ENCODE measurements at regions not wholly inside any gene's neighbourhood (a gene's known extent, or its start where the extent isn't known, plus 50 kb on each side); places are given as distances from the start of the nearest gene placed in this dataset.

- no peak overlapping the region for H3K4me3 ChIP-seq (ENCODE audit: low read depth, poor library complexity, severe bottlenecking)
- TF ChIP-seq CTCF (IDR thresholded peaks at IDR 0.05) (no peak), POLR2A (IDR thresholded peaks at IDR 0.05) (no peak)
- WGBS, 2 donors, result 88 to 89% methylated on average over 1 of the region's 1 CpG
- intact Hi-C loops (cut with DNase I; ENCODE audit: low total_unique reads), result no loop called here
- no peak for DNase-seq (ENCODE audit: low spot score in 2 of 2)
These were observed 569.1 kb downstream of the PDCD6IP start for GRCh38 chr3:34367521-34367920.

DNA sequence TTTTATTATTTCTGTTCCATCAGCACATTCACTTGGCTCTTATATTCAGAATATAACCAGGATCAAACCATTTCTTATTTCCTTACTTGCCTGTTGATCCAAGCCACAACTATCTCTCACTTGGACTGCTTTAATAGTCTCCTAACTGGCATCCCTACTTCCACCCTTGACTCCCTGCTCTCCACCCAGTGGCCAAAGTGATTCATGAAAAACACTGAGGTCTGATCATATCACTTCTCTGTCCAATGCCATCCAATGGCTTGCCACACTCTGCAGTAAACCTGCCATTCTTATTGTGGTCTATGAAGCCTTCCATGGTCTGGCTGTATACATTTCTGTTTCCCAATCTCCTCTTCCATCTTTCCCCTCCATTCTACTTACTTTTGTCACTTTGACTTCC lies 576.1 kb downstream of the PDCD6IP start:
- TF ChIP-seq POLR2A (IDR thresholded peaks at IDR 0.05) (no peak), CTCF (IDR thresholded peaks at IDR 0.05) (no peak)
- H3K4me3 ChIP-seq (ENCODE audit: low read depth, poor library complexity, severe bottlenecking), result no peak overlapping the region
- intact Hi-C loops (cut with DNase I; ENCODE audit: low total_unique reads), result no loop called here
- no peak for DNase-seq (ENCODE audit: low spot score in 2 of 2)

GRCh38 chr3:34376691-34377090 lies 578.3 kb downstream of the PDCD6IP start:
- no peak for DNase-seq (ENCODE audit: low spot score in 2 of 2)
- TF ChIP-seq CTCF (IDR thresholded peaks at IDR 0.05) (no peak), POLR2A (IDR thresholded peaks at IDR 0.05) (no peak)
- 44 to 50% methylated on average over 4 of the region's 4 CpGs for WGBS, 2 donors
- intact Hi-C loops (cut with DNase I; ENCODE audit: low total_unique reads), result no loop called here
- no peak overlapping the region for H3K4me3 ChIP-seq (ENCODE audit: low read depth, poor library complexity, severe bottlenecking)

GRCh38 chr3:34377961-34378360 lies 579.5 kb downstream of the PDCD6IP start:
- intact Hi-C loops (cut with DNase I; ENCODE audit: low total_unique reads), result no loop called here
- H3K4me3 ChIP-seq (ENCODE audit: low read depth, poor library complexity, severe bottlenecking), result no peak overlapping the region
- no peak for DNase-seq (ENCODE audit: low spot score in 2 of 2)
- TF ChIP-seq POLR2A (IDR thresholded peaks at IDR 0.05) (no peak), CTCF (IDR thresholded peaks at IDR 0.05) (no peak)
- 83 to 84% methylated on average over 6 of the region's 6 CpGs for WGBS, 2 donors

GRCh38 chr3:34381243-34381642 lies 582.8 kb downstream of the PDCD6IP start:
- H3K4me3 ChIP-seq (ENCODE audit: low read depth, poor library complexity, severe bottlenecking), result no peak overlapping the region
- intact Hi-C loops (cut with DNase I; ENCODE audit: low total_unique reads), result no loop called here
- no peak for DNase-seq (ENCODE audit: low spot score in 2 of 2)
- no peak for TF ChIP-seq CTCF (IDR thresholded peaks at IDR 0.05)
- TF ChIP-seq POLR2A (IDR thresholded peaks at IDR 0.05), result no peak

DNA sequence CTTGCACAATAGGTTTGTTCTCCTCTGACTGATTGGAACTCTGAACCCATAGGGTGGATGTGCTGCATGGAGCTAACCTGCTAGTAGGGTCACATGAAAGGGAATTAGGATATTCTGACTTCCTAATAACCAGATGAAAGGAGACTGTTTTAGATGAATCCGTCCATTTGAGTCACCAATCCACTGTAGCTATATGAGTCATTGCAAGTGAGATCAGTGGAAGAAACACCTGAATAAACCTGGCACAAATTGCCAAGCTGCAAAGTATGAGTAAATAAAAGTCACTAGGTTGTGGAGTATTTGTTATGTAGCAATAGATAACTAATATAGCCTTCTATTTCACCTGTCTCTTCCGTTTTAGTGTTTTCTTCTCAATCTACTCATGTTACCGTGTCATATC lies 584.4 kb downstream of the PDCD6IP start:
- H3K4me3 ChIP-seq (ENCODE audit: low read depth, poor library complexity, severe bottlenecking), result no peak overlapping the region
- 70% methylated on average over 3 of the region's 3 CpGs for WGBS, 2 donors
- TF ChIP-seq CTCF (IDR thresholded peaks at IDR 0.05), result no peak
- TF ChIP-seq POLR2A (IDR thresholded peaks at IDR 0.05), result no peak
- intact Hi-C loops (cut with DNase I; ENCODE audit: low total_unique reads), result no loop called here
- DNase-seq (ENCODE audit: low spot score in 2 of 2), result no peak

Measured in lower leg skin (tissue), 4 donors.